HG03342 (cell line): ENCODE measurements at regions not wholly inside any gene's neighbourhood (a gene's known extent, or its start where the extent isn't known, plus 50 kb on each side); places are given as distances from the start of the nearest gene placed in this dataset.

ENCODE experiments used
- ATAC-seq: cut with Tn5 transposase; IDR thresholded peaks from one replicate; pipeline ENCODE4 v1.9.1; 2021; ENCODE audit warnings: mild to moderate bottlenecking, moderate library complexity; ENCODE audit not compliant: unreplicated experiment

DNA sequence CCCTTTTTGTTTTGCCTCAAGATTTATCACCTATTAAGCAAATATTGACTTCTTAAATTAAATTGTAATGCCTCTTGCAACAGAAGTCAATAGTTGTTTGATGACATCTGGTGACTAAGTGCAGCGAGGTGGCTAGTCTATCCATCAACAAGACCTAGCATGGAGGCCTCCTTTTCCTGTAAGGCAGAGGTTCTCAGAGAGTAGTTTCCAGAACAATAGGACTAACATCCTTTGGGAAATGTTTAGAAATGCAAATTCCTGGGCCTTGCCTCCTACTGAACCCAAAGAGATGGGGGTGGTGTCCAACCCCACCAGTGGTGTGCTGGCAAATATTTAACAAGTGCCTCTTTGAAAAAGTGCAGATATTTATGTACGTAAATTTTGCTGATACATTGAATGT lies 143.7 kb downstream of the SCP2D1 start:
- no peak for ATAC-seq

DNA sequence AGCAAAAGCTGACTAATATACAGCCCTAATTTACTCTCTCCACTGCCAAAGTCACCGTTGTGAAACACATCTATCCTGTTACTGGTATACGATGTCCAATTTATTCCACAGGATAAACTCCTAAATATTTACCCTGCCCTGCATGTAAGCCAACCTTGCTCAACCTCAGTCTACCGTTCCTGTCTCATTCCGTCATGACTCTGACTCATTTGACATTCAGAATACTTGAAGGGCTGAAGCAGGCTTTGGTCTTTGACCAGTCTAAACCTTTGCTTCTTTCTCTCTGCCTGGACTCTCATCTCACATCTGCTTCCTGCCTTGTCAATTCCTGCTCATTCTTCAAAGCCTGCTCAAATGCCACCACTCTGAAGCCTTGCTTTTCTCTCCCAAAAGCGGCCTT lies 157.5 kb downstream of the SCP2D1 start:
- no peak for ATAC-seq

DNA sequence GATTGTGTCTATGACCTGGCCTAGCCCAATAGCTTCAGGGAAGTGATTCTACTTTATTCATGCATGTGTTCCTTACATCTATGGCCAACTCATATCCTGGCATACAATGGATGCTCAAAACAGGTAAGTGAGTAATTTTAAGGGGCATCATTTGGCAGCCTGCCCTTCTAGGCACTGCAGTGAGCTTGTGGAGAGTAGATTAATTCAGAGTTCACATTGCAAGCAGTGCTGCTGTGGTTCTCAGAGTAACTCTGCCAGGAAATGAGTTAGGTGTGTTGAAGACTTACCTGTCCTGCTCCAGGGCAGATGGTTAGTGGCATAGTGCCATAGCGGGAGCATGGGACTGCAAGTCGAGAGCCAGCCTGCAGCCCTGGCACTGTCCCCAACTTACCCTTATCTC lies 158.0 kb downstream of the SCP2D1 start:
- no peak for ATAC-seq

DNA sequence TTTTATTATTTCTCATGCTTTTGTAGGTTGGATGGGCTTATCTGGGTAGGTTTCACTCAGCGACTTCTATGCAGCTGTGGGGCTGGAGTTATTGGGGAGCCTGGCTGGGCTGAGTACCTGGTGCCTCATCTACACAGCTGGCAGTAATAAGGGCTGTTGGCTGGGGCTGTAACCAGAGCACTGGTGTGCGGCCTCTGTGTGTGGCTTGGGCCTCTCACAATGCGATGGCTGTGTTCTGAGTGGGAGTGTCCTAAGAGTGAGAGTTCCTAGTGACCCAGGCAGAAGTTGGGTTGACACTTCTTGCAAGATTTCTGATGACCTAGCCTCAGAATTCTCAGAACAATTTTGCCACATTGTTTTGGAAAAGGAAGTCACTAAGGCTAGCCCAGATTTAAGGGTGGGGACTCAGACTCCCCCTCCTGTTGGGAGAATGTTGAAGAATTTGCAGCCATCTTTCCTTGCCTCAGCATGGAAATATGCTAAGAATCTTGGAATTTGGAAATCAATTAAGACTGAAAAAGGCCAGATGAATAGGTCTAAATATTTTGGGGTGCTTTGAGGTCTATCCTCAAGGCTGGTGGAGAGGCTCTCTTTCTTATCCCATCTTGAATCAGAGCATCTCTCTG lies 158.8 kb downstream of the SCP2D1 start:
- no peak for ATAC-seq

DNA sequence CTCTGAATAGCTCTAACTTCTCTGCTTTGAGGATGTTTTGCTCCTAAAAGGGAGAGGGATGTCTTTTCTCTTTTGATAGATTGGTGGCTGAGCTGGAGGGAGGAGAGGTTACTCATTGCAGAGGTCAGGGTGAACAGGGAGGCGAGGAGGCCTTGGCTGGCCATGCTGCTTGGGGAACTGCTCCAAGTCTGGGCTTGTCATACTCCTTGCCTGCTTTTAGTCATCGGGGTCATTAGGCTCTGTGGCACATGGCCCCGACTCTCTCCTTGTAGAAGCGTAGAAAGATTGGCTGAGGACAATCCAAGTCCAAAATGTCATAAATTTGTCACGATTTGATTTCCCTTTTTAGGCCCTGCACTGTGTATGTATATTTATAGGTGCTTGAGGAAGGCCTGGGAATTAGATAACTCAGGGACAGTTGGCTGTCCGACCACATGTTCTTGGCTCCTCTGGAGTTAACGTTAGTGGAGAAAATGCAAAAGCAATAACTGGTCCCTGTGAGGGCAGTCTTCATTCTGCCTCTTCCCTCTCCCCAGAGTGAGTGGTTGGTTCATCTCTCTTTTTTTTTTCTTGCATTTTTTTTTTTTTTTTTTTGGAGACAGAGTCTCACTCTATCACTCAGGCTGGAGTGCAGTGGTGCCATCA lies 160.1 kb downstream of the SCP2D1 start:
- no peak for ATAC-seq

DNA sequence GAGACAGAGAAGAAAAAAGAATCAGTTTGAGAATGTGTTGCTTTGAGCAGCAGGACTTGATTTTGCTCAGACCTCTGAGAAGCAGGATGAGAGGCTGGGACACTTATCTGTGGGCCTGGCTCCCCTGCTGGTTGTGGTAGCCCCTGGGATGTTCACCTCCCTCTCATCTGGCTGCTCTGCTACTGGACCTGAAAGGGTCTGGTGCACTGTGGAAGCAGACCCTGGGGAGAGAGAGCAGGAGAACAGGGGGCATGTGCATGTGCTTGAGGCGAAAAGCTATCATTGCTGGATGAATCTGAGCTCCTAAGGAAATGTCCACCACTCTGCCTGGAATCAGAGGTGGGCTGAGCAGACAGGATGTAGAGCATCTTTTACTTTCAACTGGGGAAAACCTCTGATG lies 161.1 kb downstream of the SCP2D1 start:
- ATAC-seq, result no peak

DNA sequence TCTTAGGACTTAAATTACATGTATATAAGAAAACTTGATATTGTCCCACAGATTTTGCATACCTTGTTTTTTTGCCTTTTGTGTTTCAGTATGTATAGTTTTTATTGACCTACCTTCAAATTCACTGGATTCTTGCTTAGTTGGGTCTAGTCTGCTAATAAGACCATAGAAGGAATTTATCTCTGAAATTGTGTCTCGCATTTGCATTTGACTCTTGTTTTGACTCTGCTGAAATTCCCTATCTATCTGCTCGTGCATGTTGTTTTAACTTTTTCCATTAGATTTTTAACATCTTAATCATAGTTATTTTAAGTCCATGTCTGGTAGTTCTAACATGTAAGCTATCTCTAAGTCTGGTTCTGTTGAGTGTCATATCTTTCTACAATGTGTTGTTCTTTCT lies 163.9 kb downstream of the SCP2D1 start:
- no peak for ATAC-seq

DNA sequence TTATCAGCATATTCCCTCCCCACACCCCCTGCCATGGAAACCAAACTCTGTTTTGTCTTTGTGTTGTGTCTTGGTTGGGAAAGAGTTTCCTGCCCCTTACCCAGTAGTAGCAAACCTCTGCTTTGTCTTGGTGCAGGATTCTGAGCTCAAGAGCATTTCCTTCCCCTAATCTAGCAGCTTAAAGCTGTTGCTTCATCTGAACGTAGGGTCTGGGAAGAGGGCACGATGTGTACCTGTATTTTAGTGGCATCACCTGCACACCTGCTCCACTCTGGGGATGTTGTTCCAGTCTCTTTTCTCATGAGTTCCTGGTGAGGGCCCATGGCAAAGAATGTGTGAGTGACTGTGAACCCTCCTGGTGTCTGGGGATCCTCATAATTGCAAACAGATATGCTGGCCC lies 164.7 kb downstream of the SCP2D1 start:
- ATAC-seq, result no peak

DNA sequence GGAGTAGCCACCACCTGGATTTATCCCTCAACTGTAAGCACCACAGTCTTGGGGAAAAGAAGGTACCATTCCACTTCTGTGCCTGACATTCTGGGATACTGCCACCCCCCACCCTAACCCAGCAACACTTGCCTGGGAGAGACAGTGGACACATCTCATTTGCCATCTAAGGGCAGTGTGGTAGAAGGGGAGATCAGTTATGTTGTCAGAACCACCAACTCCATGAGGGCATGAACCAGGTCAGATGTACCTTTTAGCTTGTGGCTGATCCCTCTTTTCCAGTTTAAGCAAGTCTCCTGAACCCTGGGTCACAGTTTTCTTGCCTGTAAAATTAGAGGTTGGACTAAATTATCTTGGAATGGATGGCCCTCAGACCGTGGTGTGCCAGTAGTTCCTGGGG lies 165.5 kb downstream of the SCP2D1 start:
- no peak for ATAC-seq

DNA sequence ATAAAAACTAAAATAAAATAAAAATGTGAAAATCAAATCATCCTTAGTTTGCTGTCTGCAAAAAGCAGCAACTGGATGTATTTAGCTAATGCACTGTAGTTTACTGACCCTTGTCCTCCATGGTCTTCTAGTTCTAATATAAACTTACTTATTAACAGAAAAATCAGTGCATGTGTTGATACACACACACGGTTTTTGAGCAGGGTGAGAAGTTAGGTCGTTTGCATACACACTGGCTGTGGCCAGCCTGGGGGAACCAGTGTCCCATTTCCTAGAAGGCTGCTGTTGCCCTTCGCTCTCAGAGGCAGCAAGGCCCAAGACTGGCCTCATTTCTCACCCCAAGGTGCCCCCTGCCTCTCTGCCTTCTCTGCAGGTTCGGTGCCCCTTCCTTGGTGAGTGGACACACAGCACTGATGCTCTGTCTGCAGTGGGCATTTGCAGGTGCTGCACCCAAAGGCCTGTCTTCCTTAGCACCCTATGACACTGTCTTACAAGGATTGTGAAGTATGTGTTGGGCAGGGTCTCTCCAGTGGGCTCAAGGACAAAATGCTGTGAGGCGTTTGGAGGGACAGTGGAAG lies 168.5 kb downstream of the SCP2D1 start:
- no peak for ATAC-seq

DNA sequence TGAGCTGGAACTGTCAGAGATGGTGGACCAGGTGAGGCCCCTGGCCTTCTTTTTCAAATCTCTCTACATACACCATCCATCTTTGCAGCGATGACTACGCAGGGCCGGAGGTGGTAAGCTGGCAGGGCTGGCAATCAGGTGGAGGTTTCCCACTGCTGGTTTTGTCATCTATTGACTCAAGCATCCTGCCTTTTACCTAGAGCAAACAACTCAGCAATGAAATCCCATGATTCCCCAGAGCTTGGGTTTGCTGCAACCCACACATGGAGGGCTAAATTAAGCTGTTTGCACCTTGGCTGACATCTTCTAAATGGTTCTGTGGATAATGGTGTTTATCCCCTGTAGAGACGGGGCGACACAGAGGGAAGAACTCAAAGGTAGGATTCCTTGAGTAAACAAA lies 170.2 kb downstream of the SCP2D1 start:
- no peak for ATAC-seq

DNA sequence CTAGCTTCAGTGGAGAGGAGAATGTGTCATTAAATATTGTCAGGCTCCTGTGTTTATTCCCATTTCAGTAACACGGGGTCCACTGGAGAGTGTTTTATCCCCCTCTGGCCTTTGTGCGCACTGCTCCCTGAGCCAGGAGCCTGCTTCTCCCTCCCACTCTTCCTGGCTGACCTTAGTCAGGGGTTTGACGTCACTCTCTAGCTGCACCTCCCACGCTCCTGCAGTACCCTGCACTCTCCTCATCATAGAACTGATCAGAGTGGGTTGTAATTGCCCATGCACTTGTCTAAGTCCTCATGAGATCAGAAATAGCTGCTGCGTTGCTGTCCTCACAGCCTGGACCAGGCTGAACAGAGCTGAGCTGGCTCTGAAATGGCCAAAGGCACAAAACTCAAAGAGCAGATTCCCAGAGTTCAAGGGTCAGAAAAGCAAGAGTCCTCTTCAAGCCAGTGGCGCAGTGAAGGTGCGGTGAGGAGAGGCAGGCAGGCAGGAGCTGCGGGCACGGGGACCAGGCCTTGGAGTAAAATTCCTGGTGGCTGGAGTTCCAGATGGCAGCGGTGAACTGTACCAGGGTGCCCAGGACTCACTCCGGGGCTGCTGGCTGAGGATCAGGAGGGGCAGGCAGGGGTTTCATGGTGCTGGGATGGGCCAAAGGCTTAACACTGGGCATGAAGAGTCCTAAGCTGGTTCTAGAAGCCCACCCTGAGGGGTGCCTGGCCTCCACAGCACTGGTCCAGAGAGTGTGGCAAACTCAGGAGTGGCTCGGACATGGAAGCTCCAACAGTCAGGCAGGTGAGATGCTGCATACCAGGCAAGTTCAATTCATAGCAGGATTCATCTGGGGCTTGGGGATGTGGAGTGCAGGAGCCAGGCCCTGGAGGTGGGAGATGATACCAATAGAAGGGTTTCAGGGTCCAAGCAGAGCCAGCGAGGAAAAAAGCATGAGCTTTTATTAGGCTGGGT lies 170.9 kb downstream of the SCP2D1 start:
- no peak for ATAC-seq

DNA sequence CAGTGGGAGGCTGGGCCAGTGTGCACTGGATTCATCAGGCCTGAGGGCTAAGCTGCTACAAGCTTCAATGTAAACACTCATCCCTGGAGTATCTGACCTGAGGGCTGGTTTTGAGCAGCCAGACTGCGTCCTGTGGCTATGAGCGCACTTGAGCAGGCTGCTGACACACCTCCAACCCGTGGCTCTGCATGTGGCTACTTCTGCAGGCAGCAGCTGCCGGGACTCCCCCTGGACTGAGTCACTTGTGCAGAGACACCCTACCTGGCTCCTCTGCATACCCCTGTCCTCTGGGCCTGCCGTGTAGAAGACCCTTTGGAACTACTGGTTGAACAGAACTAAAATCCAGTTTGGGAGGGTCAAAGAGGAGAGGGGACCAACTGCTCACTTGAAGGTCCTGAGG lies 172.0 kb downstream of the SCP2D1 start:
- no peak for ATAC-seq

DNA sequence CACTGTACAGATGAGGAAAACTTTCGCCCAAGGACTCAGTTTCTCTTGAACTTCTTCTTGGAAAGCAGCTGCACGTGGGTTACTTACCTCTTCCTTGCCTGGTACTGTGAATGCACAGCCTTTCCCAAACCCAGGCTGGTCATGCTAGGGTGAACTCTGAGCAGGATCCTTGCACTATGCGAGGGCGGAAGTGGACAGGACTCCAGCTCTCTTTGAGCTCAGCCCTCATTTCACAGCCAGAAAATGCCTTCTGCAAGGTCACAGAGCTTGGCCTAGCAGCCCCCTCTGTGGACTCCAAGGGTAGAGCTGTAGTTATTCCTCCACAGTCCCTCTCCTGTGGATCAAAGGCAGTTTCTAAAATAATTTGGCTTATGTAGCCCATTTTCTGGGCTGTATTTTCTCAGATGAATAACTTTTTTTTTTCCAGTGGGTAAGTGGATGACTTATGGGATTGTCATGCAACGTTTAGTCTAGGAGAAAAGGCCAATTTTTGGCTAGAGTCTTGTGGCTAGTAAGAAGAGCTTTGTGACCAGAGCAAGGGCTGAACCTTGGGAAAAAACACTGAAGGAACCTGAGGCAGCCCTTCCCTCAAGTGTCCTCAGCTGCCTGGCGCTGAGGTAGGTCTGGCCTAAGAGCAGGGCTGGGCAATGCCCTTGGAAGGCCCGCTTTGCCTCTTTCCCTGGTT lies 172.7 kb downstream of the SCP2D1 start:
- no peak for ATAC-seq

DNA sequence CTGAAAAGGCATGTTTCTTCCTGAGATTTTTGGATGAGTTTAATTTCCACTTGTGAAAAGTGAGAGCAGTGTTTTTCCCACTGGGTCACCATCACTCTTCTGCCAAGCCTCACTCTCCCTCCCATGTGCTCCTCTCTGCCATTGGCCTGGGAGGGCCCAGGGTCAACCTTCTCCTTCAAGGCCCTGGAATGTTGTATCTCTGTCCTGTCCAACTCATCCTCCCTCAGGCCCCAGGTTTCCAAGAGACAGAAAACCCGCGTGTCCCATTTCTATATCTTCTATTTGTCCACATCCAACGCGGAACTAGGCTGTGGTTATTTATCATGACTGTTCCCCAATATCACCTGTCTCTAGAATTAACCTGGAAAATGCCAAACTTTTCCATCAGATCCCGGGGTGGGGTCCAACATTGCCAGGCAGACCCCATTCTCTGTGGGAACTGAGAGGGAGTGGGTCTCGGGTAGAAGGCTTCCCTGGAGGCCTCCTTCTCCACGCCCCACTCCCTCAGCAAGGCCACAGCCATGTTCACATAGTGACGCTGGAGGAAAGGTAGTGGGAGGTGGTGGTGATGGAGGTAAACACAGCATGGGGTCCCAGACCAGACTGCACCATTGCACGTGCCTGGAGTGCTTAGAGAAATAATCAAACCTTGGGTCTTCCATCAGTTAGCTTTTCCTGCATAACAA lies 173.5 kb downstream of the SCP2D1 start:
- no peak for ATAC-seq

DNA sequence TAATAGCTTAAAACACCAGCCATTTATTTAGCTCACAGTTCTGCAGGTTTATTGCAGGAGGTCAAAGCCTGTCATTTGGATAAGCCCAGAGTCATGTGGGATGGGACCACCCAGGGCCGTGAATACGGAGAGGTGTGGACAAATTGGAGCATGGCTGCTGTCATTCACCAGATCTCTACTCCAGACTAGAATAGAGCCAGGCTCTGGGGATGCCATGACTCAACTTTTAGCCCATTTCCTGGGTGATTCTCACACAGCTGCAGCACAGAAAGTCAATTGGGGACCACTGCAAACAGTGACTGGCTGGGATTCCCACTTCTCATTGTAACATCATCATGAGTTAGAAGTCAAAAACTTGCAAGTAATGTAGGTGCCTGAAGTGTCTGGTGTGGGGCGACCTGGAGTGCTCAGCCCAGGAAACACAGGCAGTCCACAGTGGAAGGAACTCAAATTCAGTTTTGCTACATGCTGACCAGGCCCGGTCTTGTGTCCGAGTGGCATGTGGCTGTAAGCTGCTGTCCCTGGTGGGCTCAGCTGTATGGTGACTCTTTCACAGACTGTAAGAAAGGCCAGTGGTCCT lies 174.3 kb downstream of the SCP2D1 start:
- ATAC-seq, result no peak

DNA sequence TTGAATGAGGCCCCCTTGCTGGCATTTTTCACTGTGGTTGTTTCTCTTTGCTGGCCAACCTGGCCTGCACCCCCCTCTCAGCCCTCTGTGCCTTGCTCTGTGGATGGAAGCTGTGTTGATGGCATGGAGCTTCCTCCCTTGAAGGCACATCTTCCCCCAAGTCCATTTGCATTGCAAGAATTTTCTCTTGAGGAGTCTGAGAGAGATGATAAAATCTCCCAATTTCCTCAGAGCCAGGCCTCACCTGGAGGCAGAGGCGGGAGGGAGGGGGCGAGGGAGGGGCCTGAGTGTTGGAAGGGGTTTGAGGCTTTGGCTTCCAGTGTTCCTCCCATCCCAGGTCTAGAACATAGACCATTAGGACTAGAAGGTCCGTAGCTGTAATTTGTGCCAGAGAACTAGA lies 175.1 kb downstream of the SCP2D1 start:
- no peak for ATAC-seq

DNA sequence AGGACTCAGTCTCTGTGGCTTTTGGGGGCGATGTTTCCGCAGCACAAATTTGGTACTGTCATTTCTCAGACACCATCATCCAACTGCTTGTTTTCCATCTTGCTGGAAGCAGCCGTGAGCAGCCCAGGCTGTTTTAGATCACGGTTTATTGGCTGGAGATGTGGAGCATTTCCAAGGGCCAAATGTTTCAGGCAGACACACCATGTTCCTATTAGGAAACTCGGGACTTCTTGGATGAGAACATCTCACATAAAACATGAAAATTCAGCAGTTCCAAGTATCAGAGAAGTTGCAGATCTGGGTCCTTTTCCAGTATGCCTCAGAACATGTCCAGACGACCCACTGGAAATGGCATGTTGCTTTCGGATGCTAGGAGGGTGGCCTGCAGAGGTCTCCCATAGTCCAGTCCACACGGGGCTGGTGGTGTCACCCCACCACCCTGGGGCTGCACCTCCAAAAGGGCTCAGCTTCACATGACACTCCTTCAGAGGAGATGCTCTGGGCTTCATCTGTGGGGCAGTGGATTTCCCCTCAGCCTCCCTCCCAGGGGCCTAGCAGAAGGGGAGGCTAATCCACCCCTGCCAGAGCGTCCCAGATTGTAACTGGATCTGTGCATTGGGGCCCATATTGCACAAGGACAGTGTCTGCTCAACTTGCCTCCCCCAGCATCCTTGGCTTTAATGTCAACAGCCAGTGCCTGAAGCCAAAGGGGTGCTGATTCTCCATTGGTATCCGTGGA lies 176.3 kb downstream of the SCP2D1 start:
- no peak for ATAC-seq

DNA sequence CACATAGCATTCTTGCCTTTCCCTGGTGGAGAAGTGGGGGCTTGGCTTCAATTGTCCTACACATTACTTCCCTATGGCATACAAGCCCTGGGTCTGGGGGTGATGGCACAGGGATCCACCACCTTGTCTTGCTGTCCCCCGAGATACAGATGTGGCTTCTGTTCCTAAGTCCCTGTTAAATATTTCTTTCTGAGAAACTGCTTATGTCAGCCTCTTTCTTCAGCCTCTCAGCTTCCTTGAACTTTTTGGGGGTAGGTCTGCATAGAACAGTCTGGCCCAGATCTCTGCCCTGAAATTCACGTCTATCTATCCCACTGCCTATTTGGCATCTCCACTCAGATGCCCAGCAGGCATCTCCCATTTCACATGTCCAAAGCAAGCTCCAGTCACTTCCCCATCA lies 177.4 kb downstream of the SCP2D1 start:
- ATAC-seq, result no peak
